ENCODE measurements at regions not wholly inside any gene's neighbourhood (a gene's known extent, or its start where the extent isn't known, plus 50 kb on each side); places are given as distances from the start of the nearest gene placed in this dataset.

DNA sequence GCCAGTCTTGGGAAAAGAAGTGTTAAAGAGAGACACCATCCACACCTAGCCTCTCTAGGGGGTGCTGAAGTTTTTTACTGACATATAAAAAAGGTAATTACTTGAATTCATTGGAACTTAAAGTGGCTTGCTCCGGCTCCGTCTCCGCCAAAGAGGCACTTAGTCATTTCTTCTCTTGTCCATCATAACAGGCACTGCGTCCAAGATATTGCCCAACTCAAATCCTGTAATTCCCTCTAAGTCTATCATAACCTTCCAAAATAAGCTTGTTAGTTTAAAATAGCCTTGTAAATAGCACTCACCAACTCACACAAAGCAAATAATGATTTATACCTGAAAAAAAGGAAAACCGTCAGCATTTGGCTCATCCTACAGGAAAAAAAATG lies 160.5 kb downstream of the ZBTB18 start:
- DNase-seq (ENCODE audit: low spot score) = no peak
- H3K27me3 Mint-ChIP-seq (ENCODE audit: low read depth) = no peaks in the 10 kb centered on the region
- H3K36me3 Mint-ChIP-seq (ENCODE audit: low read depth) = no peaks in the 10 kb centered on the region
- H3K9me3 Mint-ChIP-seq = no peaks in the 10 kb centered on the region
- no peak overlapping the region for H3K4me3 Mint-ChIP-seq
- H3K27ac Mint-ChIP-seq = no peak overlapping the region
- H3K4me1 Mint-ChIP-seq (ENCODE audit: low read depth) = no peaks in the 10 kb centered on the region

DNA sequence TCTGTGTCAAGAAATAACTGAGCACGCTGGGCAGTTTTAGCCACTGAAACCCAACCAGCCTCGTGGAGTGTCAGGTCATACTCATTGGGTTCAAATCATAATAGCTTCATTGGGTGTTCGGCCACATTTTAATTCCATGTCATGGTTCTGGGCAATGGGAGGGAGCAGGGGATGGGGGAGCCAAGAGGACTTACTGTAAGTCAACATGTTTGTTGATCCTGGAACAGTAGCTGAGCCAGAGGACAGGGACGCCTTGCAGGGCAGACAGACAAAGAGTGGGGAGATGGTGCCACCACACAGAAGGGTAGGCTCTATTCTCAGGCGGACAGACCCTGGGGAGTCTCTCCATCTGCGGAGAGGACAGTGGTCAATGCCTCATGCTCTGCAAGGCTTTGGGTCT lies 161.1 kb downstream of the ZBTB18 start:
- H3K4me3 Mint-ChIP-seq = no peak overlapping the region
- H3K4me1 Mint-ChIP-seq (ENCODE audit: low read depth) = no peaks in the 10 kb centered on the region
- no peaks in the 10 kb centered on the region for H3K9me3 Mint-ChIP-seq
- H3K27me3 Mint-ChIP-seq (ENCODE audit: low read depth) = no peaks in the 10 kb centered on the region
- DNase-seq (ENCODE audit: low spot score) = no peak
- H3K36me3 Mint-ChIP-seq (ENCODE audit: low read depth) = no peaks in the 10 kb centered on the region
- H3K27ac Mint-ChIP-seq = no peak overlapping the region

DNA sequence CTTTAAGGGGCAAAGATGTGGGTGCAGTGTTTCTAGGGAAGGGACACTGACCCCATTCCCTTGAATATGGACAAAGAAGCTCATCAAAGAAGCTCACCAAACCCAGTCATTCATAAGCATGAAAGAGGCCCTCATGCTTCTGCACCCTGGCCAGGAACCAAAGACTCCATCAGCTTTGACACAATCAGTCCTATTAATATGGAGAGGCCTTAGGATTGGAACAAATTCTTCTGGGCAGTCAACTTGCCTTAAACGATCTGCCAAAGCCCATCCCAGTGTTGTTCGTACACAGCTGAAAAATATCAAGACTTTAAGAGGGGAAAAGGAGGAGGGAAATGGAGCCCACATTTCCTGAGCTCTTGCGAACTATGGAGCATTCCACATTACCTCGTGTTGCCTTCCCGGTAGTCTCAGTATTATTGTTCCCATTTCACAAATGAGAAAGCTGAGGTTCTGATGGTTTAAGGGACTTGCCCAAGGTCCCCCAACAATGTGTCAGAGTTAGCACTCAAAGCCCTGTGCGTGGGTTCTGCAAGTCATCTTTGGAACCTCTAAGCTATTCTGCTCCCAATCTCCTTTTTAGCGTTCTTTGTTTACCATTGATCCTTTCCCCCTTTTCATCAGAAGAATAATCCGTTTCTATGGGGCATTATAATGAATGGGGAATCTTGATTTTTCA lies 161.9 kb downstream of the ZBTB18 start:
- Mint-ChIP-seq H3K4me3 (no peak overlapping the region), H3K36me3 (ENCODE audit: low read depth) (no peaks in the 10 kb centered on the region), H3K9me3 (no peaks in the 10 kb centered on the region), H3K27me3 (ENCODE audit: low read depth) (no peaks in the 10 kb centered on the region), H3K27ac (no peak overlapping the region), H3K4me1 (ENCODE audit: low read depth) (no peaks in the 10 kb centered on the region)
- no peak for DNase-seq (ENCODE audit: low spot score)

DNA sequence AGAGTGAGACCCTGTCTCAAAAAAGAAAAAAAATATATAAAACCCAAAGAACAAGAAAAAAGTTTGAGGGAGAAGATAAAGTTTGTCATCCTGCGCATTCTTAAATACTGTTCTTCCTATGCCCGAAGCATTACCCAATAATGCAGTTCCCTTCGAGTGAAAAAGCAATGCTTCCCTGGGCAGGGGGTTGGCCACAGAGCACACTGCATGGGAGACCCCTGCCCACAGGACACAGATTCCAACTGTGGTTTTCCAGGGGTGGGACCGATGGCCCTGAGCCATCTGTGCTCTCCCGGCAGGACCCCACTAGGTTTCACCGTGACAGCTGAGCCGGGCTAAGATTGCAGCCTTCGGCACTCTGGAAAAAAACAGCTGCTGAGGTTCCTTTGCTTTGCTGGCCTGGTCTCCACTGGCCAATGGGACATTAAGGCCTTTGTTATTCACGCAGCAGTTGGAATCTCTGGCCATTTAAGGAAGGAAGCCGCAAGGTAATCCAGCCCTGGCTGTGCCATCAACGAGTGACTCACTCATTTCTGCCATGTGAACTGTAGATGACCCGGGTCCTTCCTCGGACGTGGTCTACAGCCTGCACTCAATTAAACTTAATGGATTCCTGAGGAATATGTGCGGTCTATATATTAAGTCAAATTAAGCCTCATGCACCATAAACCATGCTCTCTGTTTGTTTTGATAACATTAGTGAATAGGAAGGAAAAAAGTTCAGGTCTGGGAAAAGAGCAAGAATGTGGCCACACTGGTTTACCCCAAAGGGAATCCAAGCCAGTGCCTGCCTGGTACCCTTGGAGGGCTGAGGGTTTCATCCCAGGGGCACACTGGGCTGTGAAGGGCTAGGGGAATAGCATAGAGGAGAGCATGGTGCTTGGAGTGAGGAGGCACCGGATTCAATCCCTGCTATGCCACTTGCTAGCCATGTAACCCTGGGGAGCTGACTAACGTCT lies 163.2 kb downstream of the ZBTB18 start:
- no peak for DNase-seq (ENCODE audit: low spot score)
- Mint-ChIP-seq H3K4me1 (ENCODE audit: low read depth) (no peaks in the 10 kb centered on the region), H3K9me3 (no peaks in the 10 kb centered on the region), H3K36me3 (ENCODE audit: low read depth) (no peaks in the 10 kb centered on the region), H3K27me3 (ENCODE audit: low read depth) (no peaks in the 10 kb centered on the region), H3K4me3 (no peak overlapping the region), H3K27ac (no peak overlapping the region)

DNA sequence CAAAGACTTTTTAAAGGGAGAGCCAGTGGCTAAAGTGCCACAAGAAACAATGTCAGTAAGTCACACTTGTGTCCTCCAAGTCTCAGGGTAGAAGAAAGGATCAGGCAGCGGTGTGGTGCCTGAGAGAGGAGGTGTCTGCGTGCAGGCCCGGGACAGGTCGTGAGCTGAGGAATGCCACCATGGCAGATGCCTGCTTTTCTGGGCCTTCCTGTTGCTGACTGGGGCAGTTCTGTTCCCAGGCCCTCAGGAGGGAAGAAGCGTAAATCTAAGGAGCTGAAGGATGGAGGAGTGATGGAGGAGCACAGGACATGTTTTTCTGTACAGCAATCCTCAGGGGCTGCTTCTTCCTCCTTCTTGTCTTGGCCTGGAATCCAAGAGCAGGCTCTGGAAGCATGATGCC lies 165.8 kb downstream of the ZBTB18 start:
- Mint-ChIP-seq H3K4me1 (ENCODE audit: low read depth) (no peaks in the 10 kb centered on the region), H3K36me3 (ENCODE audit: low read depth) (no peaks in the 10 kb centered on the region), H3K27me3 (ENCODE audit: low read depth) (no peaks in the 10 kb centered on the region), H3K4me3 (no peak overlapping the region), H3K27ac (no peak overlapping the region), H3K9me3 (no peaks in the 10 kb centered on the region)
- DNase-seq (ENCODE audit: low spot score) = no peak

DNA sequence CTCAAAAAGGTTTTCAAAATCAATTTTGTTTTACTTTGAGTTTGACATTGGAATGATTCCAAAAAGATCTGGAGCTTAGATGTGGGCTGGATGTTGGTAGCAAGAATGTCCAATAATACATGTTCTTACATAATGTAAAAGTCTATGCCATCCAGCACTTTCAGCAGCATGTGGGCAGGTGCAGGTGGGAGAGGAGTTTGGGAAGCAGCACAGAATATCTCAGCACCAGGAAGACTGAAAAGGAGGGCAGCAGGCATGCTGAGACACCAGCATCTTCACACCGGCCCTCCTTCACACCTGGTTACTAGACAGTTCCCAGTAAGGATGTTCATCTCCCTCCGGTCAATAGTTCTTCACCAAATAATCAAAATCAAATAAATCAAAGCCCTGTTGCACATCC lies 166.6 kb downstream of the ZBTB18 start:
- H3K36me3 Mint-ChIP-seq (ENCODE audit: low read depth) = no peaks in the 10 kb centered on the region
- H3K27me3 Mint-ChIP-seq (ENCODE audit: low read depth) = no peaks in the 10 kb centered on the region
- no peak overlapping the region for H3K27ac Mint-ChIP-seq
- no peaks in the 10 kb centered on the region for H3K9me3 Mint-ChIP-seq
- DNase-seq (ENCODE audit: low spot score) = no peak
- H3K4me1 Mint-ChIP-seq (ENCODE audit: low read depth) = no peaks in the 10 kb centered on the region
- H3K4me3 Mint-ChIP-seq = no peak overlapping the region

DNA sequence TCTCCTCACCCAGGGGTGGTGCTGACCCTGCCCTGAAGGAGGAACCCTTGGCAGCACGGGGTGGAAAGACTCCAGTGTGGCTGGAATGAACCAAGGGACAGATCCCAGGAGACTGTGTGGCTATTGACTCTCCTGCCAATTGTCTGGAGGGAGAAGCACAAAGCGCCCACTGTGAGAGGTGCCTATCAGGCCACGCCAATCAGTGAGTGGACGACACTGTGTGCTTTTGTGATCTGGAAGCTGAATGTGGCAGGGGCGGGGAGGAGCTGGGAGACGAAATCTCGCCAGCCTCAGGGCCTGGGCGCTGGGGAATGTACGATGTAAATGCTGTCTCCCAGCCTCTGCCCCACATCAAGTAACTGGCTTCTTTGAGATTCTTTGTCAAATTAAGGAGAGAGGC lies 167.1 kb downstream of the ZBTB18 start:
- no peak for DNase-seq (ENCODE audit: low spot score)
- Mint-ChIP-seq H3K27ac (no peak overlapping the region), H3K36me3 (ENCODE audit: low read depth) (no peaks in the 10 kb centered on the region), H3K4me3 (no peak overlapping the region), H3K27me3 (ENCODE audit: low read depth) (no peaks in the 10 kb centered on the region), H3K9me3 (no peaks in the 10 kb centered on the region), H3K4me1 (ENCODE audit: low read depth) (no peaks in the 10 kb centered on the region)

DNA sequence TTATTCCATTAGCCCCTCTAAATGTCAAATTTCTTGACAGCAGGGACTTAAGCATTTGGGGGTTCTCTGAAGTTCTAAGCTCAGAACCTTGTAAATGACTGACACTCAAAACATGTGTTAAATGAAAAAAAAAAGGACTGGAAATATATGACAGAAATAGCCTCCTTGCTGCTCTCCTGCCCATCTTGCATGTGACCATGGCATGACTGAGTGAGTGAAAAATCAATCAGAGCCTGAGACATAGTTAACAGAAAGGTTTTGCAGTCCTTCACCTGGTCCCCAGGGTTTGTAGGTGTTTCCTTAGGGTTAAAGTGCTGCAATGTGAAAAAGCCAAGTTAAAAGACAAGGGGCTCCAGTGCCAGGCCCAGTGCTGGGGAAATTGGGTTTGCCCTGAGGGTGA lies 168.1 kb downstream of the ZBTB18 start:
- no peaks in the 10 kb centered on the region for H3K36me3 Mint-ChIP-seq (ENCODE audit: low read depth)
- no peaks in the 10 kb centered on the region for H3K9me3 Mint-ChIP-seq
- H3K27me3 Mint-ChIP-seq (ENCODE audit: low read depth) = no peaks in the 10 kb centered on the region
- H3K27ac Mint-ChIP-seq = no peak overlapping the region
- no peaks in the 10 kb centered on the region for H3K4me1 Mint-ChIP-seq (ENCODE audit: low read depth)
- H3K4me3 Mint-ChIP-seq = no peak overlapping the region
- no peak for DNase-seq (ENCODE audit: low spot score)

DNA sequence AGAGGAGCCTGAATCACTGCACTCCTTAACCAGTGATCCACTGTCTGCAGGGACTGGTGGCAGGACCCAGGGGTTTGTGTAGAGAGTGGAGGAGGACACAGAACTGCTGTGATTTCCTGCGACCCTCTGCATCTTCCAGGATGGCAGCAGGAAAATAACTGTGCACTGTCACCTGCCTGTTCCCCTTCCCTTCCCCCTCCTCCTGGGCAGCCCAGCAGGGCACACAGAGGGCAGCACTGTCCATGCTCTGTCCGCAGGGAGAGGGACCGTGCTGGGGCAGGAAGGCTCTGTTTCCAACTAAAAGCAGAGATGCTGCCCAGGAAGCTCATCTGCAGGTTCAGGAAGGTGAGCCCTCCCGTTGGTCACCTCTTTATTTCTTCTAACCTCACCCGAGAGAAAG lies 168.7 kb downstream of the ZBTB18 start:
- H3K4me3 Mint-ChIP-seq = no peak overlapping the region
- H3K27me3 Mint-ChIP-seq (ENCODE audit: low read depth) = no peaks in the 10 kb centered on the region
- H3K9me3 Mint-ChIP-seq = no peaks in the 10 kb centered on the region
- no peaks in the 10 kb centered on the region for H3K36me3 Mint-ChIP-seq (ENCODE audit: low read depth)
- no peak for DNase-seq (ENCODE audit: low spot score)
- no peaks in the 10 kb centered on the region for H3K4me1 Mint-ChIP-seq (ENCODE audit: low read depth)
- no peak overlapping the region for H3K27ac Mint-ChIP-seq

DNA sequence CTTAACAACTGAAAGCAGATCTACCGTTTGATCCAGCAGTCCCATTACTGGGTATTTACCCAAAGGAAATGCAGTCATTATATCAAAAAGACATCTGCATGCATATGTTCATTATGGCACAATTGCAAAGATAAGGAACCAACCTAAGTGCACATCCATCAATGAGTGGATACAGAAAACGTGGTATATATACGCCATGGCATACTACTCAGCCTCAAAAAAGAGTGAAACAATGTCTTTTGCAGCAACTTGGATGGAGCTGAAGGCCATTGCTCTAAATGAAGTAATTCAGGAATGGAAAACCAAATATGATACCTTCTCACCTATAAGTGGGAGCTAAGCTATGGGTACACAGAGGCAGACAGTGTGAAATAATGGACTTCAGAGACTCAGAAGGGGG lies 169.3 kb downstream of the ZBTB18 start:
- Mint-ChIP-seq H3K27me3 (ENCODE audit: low read depth) (no peaks in the 10 kb centered on the region), H3K27ac (no peak overlapping the region), H3K9me3 (no peaks in the 10 kb centered on the region), H3K36me3 (ENCODE audit: low read depth) (no peaks in the 10 kb centered on the region), H3K4me1 (ENCODE audit: low read depth) (no peaks in the 10 kb centered on the region), H3K4me3 (no peak overlapping the region)
- no peak for DNase-seq (ENCODE audit: low spot score)

DNA sequence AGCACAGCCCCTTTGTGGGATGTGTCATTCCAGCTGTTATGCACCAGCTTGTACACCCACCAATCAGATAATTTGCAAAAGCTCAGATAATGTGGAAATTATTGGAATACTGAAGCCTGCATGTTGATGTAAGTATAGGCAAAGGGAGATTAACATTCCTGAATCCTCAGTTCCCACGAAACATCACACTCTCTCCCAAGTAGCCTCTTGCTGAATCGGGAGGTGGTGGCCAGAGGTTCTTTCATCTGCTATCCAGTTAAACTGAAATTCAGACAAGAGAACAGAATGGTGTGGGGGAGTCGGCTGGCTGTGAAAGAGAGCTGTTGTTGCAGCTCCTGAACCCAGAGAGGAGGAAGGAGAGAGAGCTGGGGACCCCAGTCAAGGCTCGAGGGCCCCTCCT lies 170.9 kb downstream of the ZBTB18 start:
- H3K4me1 Mint-ChIP-seq (ENCODE audit: low read depth) = no peaks in the 10 kb centered on the region
- no peaks in the 10 kb centered on the region for H3K36me3 Mint-ChIP-seq (ENCODE audit: low read depth)
- no peaks in the 10 kb centered on the region for H3K9me3 Mint-ChIP-seq
- DNase-seq (ENCODE audit: low spot score) = no peak
- no peaks in the 10 kb centered on the region for H3K27me3 Mint-ChIP-seq (ENCODE audit: low read depth)
- H3K27ac Mint-ChIP-seq = no peak overlapping the region
- no peak overlapping the region for H3K4me3 Mint-ChIP-seq

DNA sequence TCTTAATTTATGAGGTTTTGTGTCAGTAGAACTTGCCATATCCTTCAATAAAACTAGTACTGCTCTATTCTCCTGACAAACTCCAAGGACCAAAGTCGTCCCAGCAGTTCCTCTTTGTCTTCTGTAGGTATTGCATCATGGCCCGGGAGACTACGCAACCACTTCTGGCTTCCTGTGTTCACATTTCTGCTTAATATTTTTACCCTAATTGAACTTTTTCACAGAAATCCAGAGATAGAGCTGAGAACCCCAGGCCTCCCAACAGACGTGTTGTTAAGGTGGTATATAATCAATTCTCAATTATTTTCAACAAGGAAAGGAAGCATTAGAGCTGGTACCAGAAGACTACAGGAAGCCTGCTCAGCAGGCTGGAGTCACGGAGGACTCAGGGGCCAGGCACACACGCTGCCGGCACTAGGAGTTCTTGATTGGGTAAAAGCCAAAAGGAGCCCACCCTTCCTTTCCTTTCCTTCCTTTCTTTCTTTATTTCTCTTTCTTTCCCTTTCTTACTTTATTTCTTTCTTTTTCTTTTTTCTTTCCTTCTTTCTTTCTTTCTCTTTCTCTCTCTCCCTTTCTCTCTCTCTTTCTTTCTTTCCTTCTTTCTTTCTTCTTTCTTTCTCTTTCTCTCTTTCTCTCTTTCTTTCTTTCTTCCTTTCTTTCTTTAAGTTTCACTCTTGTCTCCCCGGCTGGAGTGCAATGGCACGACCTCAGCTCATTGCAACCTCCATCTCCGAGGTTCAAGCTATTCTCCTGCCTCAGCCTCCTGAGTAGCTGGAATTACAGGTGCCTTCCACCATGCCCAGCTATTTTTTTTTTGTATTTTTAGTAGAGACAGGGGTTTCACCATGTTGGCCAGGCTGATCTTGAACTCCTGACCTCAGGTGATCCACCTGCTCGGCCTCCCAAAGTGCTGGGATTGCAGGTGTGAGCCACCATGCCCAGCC lies 173.7 kb downstream of the ZBTB18 start:
- no peak overlapping the region for H3K27ac Mint-ChIP-seq
- no peaks in the 10 kb centered on the region for H3K4me1 Mint-ChIP-seq (ENCODE audit: low read depth)
- no peaks in the 10 kb centered on the region for H3K36me3 Mint-ChIP-seq (ENCODE audit: low read depth)
- H3K27me3 Mint-ChIP-seq (ENCODE audit: low read depth) = no peaks in the 10 kb centered on the region
- no peaks in the 10 kb centered on the region for H3K9me3 Mint-ChIP-seq
- DNase-seq (ENCODE audit: low spot score) = no peak
- H3K4me3 Mint-ChIP-seq = no peak overlapping the region

DNA sequence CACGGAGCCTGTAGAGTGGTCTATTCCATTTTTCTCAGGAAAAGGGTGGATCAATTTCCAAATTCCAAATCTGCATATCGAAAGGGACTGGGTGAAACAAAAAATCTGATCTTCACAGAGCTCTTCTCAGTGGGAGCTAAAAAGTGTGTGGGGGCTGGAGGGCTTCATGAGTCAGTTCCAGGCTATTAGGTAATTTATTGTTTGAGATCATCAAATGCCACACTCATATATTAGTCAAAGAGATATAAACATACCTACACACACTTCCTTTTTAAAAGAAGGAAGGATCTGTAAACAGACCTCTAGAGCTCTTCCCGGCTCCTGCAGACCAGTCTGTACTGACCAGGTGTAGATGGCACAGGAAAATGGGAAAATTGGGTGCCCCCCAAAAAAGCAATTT lies 175.4 kb downstream of the ZBTB18 start:
- H3K27ac Mint-ChIP-seq = no peak overlapping the region
- H3K4me3 Mint-ChIP-seq = no peak overlapping the region
- no peaks in the 10 kb centered on the region for H3K27me3 Mint-ChIP-seq (ENCODE audit: low read depth)
- no peaks in the 10 kb centered on the region for H3K4me1 Mint-ChIP-seq (ENCODE audit: low read depth)
- no peaks in the 10 kb centered on the region for H3K9me3 Mint-ChIP-seq
- no peak for DNase-seq (ENCODE audit: low spot score)
- no peaks in the 10 kb centered on the region for H3K36me3 Mint-ChIP-seq (ENCODE audit: low read depth)

DNA sequence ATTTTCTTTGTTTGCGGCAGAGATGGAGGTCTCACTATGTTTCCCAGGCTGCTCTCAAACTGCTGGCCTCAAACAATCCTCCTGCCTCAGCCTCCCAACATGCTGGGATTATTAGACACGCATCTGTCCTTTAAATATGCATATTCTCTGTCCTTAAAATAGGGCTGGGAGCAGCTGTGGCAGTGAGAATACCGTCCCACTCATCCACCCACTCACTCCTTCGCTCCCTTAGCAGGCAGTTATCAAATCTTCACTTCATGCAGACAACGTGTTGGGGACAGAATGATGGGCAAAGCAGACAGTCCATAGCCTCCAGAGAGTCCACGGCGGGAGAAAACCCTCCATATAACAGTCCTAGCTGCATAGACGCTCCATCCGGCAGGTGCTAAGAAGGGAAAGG lies 179.4 kb downstream of the ZBTB18 start:
- no peak overlapping the region for H3K27ac Mint-ChIP-seq
- no peaks in the 10 kb centered on the region for H3K27me3 Mint-ChIP-seq (ENCODE audit: low read depth)
- DNase-seq (ENCODE audit: low spot score) = no peak
- H3K4me1 Mint-ChIP-seq (ENCODE audit: low read depth) = no peaks in the 10 kb centered on the region
- H3K4me3 Mint-ChIP-seq = no peak overlapping the region
- no peaks in the 10 kb centered on the region for H3K9me3 Mint-ChIP-seq
- no peaks in the 10 kb centered on the region for H3K36me3 Mint-ChIP-seq (ENCODE audit: low read depth)
